ENCODE measurements at regions not wholly inside any gene's neighbourhood (a gene's known extent, or its start where the extent isn't known, plus 50 kb on each side); places are given as distances from the start of the nearest gene placed in this dataset.
"Not testable (repeated sequence)": the region's sequence is repeated elsewhere in the genome, so short reads cannot be mapped to it uniquely, and the experiment has no call there.

DNA sequence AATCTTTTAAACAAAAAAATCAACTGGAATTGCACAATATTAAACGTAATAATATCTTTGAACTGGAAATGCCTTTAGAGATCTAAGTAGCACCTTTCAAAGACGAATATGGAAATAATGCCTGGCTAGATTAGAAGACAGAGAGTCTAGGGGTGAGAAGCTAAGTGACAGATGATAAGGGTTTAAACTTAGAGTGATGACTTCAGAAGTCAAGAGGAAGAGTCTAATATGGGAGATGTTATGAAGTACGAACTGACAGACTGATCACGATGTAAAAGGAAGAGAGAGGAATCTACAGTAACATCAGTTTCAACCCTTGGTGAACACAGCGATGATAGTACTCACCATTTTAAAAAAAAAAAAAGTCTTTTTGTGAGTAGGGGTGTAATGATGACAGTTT is 57.9 kb downstream of the HINT1 start:
- DNase-seq = no peak

DNA sequence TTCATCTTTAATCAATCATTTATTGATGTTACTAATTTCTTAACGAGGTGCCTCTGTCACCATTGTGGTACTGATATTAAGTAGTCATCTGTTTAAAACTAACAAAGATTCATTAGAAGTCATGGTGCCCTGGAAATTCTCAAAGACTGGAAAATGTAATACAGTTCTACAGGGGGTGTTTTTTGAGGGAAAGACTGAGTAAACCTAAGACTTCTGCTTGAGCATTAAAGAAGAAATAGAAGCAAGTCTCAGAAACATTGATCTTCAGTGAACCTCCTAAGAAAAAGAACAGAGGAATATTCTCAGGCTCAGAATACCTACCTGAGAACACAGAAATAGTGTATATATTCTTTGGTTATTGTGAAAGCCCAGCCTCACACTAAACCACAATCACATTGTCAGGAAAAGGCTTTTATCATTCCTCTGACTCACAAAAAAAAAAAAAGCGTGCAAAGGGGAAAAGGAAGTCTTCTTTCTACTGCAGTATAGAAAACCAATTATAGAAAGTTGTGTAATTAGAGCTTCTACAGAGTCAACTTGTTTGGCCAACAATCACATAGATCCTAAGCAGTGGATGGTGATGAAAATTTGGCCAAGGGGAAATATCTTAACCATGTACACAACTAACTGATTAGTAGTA is 60.8 kb downstream of the HINT1 start:
- DNase-seq = no peak

DNA sequence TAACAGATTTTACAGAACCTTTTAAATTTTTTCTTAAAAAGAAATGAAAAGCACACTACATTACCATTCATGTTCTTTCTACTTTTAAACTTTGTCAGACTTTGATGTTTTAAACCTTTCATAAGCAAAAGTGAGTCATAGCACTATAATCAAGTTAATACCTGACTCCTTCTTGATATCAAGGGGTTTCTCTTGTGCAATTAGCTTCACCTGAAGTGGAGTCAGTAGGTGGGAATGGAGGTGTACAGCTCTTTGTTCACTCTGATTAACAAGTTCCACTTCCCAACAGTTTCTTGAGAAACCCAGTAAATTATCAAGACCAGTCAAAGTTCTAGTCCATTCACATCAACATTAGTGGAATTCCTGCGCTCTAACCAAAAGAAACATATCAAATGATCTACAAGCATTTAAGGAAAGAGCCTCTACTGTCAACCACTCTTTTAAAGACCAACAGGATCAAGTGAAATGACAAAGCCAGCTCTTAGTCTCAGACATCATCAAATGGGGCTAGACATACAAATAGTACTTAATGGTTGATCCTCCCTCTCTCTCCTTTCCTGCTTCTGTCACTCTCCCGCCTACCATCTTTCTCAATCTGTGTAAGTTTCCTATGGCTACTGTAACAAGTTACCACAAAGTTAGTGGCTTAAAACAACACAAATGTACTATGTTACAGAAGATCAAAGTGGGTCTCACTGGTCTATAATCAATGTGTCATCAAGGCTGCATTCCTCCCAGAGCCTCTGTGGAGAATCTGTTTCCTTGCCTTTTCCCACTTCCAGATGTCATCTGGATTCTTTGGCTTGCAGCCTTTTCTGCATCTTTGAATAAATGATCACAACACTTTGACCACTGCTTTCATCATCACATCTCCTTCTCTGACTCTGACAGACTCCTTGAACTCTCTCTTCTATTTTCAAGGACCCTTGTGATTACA is 68.0 kb downstream of the HINT1 start:
- DNase-seq = no peak

DNA sequence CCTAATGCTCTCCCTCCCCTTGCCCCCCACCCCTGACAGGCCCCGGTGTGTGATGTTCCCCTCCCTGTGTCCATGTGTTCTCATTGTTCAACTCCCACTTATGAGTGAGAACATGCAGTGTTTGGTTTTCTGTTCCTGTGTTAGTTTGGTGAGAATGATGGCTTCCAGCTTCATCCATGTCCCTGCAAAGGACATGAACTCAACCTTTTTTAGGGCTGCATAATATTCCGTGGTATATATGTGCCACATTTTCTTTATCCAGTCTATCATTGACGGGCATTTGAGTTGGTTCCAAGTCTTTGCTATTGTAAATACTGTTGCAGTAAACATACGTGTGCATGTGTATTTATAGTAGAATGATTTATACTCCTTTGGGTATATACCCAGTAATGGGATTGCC is 69.5 kb downstream of the HINT1 start:
- DNase-seq = not testable (repeated sequence)

DNA sequence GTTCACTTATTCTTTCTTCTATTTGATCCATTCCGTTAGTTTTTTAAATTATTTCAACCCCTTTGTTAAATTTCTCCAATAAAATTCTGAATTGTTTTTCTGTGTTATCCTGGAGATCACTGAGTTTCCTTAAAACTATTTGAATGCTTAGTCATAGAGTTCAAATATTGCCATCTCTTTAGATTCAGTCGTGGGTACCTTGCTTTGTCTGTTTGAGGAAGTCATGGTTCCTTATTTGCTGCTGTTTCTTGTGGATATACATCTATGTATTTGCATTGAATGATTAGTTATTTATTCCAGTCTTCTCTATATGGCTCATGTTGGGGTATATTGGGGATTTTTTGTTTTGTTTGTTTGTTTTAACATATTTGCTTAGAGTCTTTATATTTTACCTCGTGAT is 80.6 kb downstream of the HINT1 start:
- no peak for DNase-seq

DNA sequence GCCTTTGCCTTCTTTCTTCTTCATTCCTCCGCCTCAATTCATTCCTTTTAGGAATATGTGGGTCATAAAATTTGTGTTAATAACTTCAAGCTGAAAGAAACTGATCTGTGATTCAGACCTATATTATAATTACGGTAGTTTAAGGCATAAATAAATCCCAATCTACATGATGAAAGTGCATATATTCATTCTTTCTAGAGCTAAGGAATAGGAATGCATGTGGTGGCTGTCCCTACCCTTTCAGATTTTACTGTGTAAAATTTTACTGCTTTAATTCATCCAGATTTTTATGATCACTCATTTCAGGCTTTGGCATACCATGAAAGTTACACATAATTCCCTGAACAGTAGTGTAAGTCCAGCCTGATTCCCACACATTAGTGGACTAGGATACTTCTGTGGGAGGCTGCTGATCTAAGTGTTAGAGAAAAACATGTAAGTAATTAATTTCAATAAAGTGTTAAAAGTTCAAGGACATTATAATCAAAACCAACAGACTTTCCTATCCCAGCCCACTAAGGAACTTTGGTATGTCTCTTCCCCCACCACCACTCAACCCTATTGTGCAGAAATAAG is 83.1 kb downstream of the HINT1 start:
- DNase-seq = no peak

DNA sequence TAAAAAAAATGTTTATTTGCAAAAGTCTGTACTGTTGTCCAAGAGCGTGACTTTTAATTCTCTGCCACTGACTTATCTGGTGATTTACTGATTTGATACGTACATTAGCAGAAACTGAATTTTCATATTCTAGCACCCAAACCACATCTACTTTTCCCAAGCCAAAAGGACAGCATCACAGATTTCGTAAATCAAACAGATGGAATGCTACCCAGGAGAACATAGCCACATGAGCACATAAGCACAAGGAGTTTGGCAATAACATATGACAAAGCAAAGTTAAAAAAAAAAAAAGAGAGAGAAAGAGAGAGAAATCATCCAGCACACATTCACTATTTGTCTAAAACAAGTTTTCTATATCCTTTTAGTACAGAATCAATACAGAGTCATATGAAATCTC is 83.7 kb downstream of the HINT1 start:
- no peak for DNase-seq

DNA sequence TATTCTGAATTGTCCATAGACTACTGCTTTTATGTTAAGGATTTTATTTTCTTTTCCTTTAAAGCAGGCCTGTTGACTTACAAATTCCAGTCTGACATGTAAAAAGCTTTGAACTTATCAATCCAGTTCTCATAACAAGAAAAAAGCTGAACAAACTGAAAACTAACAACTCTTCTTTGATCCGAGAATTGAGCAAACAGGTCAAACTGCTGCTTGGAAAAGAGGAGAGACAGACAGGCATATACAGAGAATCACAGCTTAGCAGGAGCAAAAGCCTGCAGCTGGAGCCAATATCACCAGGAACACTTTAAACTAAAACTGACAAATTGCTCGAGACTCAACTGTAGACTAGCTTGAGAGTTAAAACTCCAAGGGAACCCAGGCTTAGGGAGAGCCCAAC is 85.8 kb downstream of the HINT1 start:
- no peak for DNase-seq

DNA sequence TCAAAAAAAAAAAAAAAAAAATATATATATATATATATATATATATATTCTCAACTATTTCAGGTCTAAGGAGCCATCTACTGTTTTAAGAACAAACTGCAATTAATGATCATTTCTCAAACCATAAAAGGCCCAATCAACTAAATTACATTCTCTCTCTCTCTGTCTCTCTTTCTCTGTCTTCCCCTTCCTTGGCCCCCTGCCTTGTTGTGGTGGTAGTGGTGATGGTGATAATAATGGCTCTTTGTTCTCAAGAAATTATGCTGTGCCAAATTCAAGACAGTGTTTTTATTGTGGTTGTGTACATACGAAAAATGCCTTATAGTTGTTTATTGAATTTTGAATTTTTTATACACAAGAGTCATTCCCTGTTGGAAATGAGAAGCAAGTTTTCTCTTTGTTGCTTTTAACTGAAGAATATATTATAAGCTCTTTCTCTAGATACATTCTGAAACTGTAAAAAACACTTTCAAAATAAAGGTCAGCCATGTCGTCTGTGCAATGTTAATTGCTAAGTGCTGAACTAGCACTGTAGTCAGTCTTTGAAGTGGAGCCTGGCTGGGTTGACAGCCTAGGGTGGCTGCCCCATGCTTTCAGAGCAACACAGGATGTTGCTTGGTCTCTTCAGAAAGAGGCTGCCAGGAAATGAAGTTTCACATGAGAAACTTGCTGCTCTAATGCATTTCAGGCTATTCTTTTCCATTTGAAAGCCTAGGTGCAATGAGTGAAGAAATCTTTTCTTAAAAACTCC is 96.0 kb downstream of the HINT1 start:
- peak; percentile 2 to 77 (median 49) for DNase-seq

DNA sequence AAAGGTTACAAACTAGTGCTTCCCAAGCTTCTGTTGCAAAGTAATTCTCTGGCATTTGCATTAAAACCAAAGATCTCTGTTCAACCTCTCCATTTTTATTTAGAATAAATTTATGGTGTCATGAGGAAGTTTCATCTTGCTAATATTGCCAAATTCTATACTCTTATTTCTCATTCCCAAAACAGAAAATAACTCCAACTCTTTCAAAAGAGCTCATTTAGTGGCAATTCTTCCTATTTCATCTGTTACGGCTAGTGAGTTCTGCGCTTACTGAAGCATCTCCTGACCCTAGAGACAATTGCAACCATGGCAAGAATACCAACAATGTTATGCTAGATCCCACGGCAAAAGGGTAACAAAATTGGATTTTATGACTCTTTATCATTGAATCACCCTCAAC is 97.0 kb downstream of the HINT1 start:
- DNase-seq = no peak

DNA sequence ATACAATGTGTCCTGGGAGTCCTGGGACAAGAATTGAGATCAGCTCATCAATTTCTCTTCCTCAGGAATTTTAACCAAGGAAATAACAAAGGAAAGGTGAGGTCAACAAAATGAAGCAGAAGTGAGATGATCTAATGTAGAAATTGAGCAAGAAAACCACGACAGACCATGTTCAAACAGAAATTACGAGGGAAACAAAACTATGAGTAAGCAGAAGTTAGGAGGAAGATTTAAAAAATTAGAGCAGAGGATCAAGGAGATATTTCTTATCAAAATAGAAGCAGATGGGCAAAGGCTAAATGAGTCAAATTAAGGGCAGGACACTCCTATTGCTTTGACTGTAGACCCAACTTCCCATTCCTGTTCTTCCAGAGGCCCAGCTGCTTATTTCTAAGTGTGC is 97.4 kb downstream of the HINT1 start:
- no peak for DNase-seq

DNA sequence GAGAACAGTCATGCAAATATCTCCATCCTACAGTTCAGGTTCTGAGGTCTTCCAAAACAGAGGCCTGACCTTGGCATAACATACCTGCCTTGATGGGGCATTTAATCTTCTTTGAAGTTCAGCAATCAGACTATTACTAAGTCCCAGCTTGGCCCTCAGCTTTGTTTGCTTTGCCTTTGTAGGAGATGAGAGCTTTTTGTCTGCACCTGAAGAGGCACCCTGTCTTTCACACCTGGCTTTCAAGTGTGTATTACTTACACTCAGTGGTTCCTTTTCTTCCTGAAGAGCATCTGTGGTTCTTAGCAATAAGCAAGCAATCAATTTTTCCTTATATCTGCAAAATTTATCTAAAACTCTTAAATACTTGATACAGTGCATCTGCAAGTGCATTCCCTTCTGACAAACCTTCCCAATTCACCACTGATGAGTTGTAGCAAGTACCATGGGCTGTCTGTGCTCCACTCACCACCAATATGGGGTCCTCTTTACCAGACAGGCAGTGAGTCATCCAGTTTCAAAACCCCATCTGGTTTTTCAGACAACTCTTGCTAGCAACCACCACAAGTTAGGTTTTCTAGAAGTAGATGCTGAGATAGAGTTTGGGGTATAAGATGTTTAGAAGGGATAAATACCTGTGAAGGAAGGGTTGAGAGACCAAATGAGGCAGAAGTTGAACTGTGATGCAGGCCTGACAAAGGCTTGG is 100.2 kb downstream of the HINT1 start:
- no peak for DNase-seq

DNA sequence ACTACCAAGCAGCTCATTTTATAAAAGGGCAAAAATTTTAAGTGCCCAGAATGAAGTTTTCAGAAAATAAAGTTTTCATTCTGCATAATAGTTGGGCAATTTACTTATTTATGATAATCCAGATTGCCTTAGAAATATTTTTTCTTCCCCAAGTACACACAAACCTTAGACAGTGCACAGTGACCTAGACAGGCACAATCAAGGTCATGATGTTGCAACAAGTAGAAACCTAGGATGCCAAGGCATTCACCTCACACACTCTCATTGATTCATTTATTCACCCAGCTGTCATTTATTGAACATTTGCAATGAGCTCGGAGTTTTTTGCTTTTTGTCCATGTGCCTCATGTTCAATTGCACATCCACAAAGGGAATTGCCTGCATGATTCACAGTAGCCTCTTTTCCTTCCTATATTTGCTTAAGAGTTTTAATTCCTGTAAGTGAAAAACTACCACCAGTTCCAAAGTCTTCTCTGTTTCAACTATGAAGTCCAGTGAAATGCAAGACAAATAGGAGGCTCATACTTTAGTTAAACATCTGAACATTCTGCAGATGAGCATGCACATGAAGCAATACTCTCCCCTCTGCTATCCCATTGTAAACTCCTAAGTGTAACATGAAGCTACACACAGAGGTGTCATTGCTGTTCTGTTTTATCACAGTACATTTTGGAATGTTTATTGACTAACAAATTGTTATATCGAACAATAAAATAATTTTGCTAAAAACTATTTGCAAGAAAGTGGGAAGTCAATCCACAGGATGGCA is 122.9 kb downstream of the HINT1 start:
- DNase-seq = no peak

DNA sequence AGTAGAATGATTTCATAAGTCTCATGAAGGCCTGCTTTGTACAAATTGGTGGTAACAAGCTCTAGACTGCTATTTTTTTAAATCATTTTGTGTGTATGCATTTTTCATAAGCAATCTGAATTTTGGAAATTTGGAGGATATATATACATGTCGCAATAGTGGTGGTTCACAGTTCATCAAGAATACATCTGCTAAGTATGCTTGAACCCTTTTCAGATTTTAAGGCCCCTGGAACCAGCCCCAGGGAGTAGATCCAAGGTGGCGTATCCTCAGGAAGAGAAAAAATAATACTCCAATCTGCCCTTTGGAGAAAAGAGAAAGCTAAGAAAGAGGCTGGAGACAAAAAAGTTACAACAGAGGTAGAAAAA is 141.6 kb downstream of the HINT1 start:
- no peak for DNase-seq

DNA sequence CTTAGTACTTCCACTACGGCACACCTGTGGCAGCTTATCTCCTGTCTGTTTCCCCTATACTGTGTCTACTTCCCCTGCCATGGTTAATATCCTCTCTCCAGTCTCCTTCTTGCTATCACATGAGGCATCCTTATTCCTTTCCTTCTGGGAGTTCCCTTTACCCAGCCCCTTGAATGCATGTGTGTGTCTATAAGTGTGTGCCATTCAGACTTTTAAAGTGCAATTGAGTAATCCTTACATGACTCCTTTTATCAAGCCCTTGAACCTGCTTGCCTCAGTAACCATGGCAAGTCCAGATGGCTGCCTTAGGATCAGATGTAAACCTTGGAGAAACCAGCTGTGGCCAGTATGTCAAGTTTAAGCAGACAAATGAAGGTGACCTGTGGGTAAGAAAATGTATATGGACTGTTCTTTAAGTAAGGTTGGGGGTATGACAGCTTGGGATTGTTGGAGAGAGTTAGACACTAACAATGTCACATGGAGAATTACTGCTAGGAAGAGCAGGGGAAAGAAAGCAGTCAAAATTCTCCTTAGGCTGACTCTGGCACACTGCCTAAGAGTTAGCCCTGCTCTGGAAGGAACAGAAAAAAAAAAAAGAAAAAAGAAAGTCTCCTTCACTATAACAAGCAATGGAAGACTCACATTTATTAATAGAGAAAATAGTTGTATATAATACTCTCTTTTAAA is 142.1 kb downstream of the HINT1 start:
- DNase-seq = no peak

DNA sequence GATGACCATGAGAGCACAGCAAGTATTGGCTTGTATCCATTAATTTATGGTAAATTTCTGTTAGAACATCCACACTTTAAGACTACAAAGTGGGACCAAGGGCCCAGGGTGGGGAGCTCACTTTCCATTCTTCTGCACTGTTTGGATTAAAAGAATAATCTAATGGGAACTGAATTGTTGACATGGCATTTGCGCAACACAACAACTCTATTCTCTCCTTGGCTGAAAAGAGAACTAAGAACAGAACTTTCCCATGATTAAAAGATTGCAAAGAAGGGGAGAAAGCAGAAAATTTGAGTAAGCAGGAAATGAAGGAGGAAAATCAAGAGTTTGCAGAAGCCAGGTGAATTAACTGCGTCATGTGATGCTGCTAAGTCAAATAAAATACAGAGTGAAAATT is 143.4 kb downstream of the HINT1 start:
- no peak for DNase-seq

DNA sequence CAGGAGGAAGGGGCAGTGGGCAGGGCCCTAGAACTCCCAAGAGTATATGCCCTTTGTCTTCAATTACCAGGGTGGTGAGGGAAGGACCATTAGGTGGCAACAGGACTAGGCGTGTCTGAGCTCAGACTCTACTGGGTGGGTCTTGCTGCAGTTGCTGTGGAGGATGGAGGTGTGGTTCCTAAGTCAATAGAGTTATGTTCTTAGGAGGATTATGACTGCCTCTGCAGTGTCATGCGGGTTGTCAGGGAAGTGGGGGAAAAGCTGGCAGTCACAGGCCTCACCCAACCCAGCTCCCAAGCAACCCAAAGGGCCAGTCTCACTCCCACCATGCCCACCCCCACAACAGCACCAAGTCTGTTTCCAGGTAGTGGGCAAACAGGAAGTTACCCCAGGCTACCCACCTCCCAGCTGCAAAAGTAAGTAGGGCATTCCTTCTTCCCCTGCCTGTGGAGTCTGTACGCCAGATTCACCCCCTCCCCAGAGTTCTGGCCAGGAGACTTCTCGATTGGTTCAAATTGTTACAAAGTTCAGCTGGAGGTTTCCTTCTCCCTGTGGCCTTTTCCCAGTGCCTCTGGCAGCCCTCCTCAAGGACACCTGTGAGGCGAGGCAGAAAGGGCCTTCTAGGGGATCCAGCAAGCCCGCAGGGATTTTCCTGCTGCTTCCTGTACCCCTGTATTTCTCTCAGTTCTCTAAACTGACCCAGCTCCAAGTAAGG is 145.3 kb downstream of the HINT1 start:
- no peak for DNase-seq

DNA sequence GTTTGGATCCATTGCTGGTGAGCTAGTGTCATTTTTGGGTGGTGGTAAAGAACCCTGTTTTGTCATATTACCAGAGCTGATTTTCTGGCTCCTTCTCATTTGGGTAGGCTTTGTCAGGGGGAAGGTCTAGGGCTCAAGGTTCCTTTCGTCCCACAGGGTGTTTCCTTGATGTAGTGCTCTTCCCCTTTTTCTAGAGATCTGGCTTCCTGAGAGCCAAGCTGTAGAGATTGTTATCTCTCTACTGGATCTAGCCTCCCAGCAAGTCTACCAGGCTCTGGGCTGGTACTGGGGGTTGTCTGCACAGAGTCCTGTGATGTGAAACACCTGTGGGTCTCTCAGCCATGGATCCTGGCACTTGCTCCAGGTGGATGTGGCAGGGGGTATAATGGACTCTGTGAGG is 145.9 kb downstream of the HINT1 start:
- DNase-seq = no peak

DNA sequence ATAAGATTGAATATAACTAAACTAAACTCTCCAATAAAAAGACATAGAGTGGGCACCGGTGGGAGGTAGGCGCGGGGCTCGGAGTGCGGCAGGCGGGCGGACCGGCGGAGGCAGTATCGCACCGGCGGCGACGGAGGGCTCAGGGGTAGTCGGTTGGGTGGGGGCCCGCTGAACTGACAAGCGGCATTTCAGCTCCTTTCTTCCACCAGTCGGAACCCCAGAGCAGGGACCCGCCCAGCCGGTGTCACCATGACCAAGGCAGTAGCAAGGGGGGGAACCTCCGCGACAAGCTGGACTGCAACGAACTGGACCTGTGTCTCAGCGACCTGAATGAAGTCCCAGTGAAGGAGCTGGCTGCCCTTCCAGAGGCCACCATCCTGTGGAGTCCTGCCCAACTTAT is 156.7 kb downstream of the HINT1 start:
- DNase-seq = no peak

DNA sequence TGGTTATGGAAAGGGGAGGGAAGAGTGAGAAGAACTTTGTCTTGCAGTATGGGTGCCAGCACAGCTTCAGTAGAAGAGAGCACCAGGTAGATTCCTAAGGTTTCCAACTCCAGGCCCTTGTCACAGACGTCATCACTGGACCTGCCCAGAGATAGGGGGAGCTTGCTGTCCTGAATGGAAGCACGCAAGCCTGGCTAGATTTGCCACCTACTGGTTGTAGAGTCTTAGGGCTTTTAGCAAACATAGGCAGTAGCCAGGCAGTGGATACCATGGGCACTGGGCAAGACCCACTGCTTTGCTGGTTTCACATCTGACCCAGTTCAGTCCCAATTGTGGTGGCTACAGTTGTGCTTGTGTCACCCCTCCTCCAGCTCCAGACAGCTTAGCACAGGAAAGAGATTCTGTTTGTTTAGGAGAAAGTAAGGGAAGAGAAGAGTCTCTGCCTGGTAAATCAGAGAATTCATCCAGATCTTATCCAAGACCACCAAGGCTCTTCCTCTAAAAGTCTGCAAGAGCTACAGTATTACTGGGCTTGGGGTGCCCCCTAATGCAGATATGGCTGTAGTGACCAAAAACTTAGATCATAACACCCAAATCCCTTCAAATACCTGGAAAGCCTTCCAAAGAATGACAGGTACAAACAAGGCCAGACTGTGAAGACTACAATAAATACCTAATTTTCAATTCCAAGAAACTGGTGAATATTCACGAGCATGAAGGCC is 158.9 kb downstream of the HINT1 start:
- no peak for DNase-seq
